HG02852 (cell line): ENCODE measurements at regions not wholly inside any gene's neighbourhood (a gene's known extent, or its start where the extent isn't known, plus 50 kb on each side); places are given as distances from the start of the nearest gene placed in this dataset.
"Not testable (repeated sequence)": the region's sequence is repeated elsewhere in the genome, so short reads cannot be mapped to it uniquely, and the experiment has no call there.

ENCODE experiments used
- ATAC-seq: cut with Tn5 transposase; IDR thresholded peaks from one replicate; pipeline ENCODE4 v1.9.1; 2021; ENCODE audit warnings: mild to moderate bottlenecking, moderate library complexity; ENCODE audit not compliant: unreplicated experiment

DNA sequence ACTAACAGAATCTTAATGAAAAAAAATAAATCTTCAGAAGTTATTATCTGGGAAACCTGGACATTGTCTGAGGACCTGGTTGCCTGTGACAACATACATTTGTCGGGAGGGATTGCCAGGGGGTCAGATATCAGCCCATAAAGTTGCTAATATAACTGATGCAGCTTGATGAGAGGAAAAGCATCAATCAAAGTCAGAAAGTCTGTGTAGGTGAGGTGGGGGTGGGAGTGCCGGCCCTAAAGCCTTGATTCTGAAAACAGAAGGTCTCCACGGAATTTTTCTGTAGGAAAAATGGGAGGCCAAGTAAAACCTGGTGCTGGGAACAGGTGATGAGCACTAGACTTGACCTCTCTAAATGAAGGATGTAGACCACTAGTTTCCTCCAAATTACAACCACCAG is 281.8 kb downstream of the FGFR2 start:
- no peak for ATAC-seq

- no peak for ATAC-seq
Measured at GRCh38 chr10:121317374-121317773, 280.9 kb downstream of the FGFR2 start.

- no peak for ATAC-seq
Measured at GRCh38 chr10:121322046-121322445, 276.2 kb downstream of the FGFR2 start.

GRCh38 chr10:121322776-121323175 is 275.5 kb downstream of the FGFR2 start:
- no peak for ATAC-seq

DNA sequence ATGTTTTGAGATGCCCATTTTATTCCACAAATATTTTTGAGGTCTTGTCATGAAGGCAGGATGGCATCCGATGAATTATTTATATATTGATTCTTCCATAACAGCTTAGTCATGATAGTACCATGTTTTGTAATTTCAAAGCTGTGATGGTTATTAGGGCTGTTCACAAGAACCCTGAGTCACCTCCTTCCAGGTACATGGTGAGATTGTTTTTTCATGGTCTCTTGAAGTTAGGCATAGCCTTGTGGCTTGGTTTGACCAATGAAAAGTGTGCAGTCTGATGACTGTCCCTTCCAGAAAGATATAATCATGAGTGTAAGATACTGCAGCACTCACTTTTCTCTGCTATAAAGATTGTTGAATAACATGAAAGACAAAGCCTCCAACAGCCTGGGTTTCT is 274.8 kb downstream of the FGFR2 start:
- no peak for ATAC-seq

DNA sequence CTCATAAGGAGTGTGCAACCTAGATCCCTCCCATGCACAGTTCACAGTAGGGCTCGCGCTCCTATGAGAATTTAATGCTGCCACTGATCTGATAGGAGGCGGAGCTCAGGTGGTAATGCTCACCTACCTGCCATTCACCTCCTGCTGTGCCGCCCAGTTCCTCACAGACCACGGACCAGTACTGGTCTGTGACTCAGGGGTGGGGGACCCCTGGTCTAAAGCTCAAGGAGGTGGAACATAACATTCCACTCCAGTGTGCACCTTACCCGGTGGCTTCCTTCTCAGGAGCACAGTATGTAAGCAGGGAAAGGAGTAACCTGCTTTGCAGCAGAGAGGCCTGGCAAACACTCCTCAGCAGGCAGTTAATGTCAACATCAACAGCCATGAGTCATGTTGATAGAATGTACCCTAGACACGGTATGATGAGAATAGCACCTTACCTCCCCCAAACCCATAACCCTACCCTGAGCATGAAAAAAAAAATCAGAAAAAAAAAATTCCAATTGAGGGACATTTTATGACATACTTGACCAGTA is 273.5 kb downstream of the FGFR2 start:
- ATAC-seq: no peak

GRCh38 chr10:121325490-121326231 is 272.6 kb downstream of the FGFR2 start:
- ATAC-seq: no peak

GRCh38 chr10:121326905-121327304 is 271.3 kb downstream of the FGFR2 start:
- no peak for ATAC-seq

GRCh38 chr10:121327727-121328126 is 270.5 kb downstream of the FGFR2 start:
- no peak for ATAC-seq

- ATAC-seq: not testable (repeated sequence)
Measured at GRCh38 chr10:121329631-121330030, 268.6 kb downstream of the FGFR2 start.

GRCh38 chr10:121330563-121330962 is 267.7 kb downstream of the FGFR2 start:
- no peak for ATAC-seq

DNA sequence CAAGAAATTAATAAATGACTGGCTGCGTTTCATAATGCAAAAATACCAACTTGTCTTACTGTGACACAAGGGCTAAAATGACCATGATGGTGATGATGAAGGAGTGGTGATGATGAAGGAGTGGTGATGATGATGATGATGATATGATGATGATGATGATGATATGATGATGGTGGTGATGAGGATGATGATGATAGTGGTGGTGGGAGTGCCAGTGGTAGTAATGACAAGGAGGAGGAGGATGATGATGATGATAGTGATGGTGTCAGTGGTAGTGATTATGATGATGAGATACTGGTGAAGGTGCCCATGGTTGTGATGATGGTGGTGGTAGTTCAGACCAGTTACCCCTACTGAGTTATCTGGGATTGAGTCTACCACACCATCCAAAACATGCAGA is 265.9 kb downstream of the FGFR2 start:
- no peak for ATAC-seq

- ATAC-seq: no peak
Measured at GRCh38 chr10:121332829-121333765, 265.1 kb downstream of the FGFR2 start.

GRCh38 chr10:121335386-121335925 is 262.8 kb downstream of the FGFR2 start:
- no peak for ATAC-seq

- ATAC-seq: no peak
Measured at GRCh38 chr10:121337427-121337826, 260.8 kb downstream of the FGFR2 start.

DNA sequence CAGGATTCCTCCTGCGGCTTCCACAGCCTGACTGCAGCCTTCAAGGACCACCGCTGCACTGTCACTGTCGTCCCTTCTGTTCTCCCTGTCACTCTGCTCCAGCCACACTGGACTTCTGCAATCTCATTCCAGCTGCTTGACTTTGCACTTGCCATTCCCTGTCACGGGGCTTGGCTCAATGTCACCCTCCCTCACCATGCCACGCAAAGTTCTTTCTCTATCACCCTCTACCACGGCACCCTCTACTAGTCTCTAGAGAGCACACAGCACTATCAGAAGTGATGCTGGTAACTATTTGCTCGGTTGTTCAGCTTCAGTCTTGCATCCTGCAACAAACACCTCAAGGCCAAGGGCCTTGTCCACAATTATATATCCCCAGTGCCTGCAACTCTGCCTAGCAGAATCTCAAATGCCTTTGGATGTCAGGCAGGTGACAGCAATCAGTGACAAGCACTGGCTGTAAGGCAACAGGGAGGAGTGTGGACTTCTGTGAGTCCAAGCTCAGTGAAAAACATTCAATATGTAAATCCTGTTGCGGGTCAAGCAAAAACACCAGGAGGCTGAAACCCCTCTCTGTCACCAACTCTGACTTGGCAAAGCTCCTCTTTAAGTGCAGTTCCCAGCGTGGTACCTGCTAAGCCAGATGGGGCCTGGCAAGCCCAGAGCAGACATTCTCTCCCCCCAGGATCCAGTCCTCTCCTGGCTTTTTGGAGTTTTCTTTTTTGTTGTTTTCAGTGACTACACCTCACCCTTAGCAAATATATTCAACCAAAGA is 259.9 kb downstream of the FGFR2 start:
- ATAC-seq: no peak

DNA sequence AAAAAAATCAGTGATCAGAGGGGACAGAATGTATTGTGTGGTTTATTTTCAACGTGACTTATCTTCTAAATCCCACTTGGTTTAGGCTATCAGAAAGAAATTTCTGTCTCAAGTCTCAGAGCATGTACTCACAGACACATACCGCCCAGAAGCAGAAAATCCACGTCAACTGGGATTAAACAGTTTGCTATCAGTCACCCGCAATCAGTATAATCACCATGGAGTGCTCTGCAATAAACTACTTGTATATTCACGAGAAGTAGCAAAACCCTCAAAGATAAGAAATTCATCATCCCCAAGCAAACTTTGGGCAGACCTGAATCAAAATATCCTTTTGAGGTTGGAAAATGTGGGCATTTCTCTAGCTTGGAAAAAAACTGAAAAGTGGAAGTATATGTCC is 259.1 kb downstream of the FGFR2 start:
- no peak for ATAC-seq

DNA sequence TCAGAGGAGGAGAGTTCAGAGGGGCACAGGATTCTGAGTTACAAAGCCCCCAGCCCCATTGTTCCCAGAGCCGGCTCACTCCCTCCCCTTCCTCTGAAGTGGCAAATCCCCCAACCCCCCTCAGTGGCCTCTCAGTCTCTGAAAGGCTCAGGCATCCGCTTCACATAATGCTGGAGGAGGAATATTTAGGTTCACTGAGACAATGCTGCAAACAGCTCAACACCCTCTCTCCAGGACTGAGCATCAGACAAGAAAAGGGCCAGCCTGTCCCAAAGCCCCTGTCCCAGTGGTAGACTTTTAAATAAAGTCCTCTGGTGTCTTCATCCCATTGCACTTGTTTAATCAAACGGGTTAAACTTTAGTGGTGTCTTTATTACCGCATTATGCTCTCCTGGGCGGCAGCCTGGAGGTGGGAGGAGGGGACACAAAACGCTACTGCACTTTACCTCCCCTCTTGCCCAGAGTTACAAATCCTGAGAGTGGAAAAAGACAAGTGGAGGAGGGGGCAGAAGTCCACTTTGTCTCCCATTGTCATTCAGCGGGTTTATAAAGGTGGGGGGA is 257.9 kb downstream of the FGFR2 start:
- no peak for ATAC-seq

DNA sequence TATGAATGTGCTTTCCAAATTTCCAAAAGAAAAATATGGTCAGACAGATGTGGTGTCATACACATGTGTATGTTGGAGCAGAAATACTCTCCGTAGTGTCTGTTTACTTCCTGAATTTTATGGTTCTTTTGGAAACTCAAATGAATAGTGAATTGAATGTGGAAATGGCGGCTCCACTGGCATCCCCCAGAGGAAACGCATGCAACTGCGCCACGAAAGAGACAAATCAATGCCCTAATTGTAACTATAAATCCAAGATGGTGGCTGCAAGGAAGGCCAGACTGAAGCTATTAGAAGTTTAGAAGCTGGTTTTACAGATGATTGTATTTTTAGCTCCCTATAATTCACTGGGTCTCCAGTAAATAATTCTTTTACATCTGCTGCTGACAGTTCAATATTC is 246.7 kb downstream of the FGFR2 start:
- no peak for ATAC-seq

DNA sequence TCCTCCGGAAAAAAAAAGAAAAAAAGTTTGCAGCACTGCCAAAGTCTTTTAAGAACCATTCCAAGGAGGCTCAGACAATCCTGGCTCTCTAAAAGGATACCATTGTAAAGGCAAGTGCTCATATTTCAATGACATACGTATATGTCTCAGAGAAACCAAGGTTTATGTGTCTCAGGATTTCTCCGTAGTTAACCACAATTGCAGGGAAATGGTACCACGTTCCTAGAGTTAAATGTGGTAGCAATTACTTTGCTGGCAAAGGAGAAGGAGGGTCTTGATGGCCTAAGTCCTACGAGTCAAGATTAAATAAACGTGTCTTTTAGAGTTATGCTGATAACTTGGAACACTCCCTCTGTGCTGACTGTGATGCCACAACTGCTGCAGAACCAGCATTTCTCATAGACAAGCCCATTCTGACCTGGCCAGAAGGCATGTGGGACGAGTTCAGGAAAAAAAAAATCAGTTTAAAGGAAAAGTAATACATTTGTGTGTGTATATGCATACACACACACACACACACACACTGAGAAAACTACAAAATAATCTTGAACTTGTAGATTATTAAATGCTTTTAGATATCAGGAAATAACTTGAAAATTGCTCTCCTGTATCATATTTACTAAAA is 245.9 kb downstream of the FGFR2 start:
- ATAC-seq: no peak
